ENCODE measurements at regions not wholly inside any gene's neighbourhood (a gene's known extent, or its start where the extent isn't known, plus 50 kb on each side); places are given as distances from the start of the nearest gene placed in this dataset.

- DNase-seq: no peak
Measured at GRCh38 chr20:7178004-7178403, 410.5 kb downstream of the BMP2 start.

DNA sequence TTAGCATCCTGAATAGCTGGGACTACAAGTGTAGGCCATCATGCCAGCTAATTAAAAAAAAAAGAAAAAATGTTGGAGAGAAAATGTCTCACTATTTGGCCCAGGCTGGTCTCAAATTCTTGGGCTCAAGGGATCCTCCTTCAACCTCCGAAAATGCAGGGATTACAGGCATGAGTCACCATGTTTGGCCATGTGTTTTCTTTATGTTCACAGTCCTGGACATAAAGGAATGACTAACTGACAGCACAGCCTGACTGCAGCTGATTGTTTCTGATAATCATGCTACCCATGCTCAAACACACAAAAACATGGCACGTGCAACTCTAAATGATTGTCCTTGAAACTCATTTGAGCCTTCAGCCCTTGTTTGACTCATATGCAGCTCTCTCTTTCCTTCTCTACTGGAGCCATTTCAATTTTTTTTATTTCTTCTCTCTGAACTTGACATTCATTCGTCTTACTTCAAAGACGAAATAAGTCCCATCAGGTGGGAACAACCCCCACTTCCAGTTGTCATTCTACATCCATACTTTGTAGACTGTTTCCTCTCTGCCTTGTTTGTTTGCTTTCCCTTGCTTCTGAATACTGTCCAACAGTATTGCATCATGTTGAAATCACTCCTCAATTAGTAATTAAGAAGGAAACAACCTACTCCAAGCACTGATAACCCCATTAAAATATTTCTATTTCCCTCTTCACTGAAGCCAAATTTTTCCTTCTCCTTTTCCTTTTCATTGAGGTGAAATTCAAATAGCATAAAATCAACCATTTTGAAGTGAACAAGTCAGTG, 413.0 kb downstream of the BMP2 start:
- no peak for DNase-seq

DNA sequence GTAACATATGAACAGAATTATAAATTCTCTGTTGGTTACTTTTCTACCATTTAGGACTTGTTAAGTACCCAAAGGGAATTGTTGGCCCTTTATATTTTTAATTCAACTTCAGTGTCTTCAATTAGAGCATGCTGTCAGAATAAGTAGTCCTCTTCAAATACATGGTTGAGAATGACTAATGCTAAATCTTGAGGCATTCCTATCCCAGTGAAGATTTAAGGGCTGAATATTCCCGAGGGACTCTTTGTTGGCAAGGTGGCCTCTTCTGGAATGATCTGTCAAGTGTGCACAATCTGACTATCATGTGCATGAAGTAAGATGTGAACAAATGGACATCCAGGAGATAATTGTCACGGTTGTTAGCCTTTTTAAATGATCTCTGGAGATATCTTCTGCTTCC, 421.7 kb downstream of the BMP2 start:
- no peak for DNase-seq

GRCh38 chr20:7193681-7194080, 426.2 kb downstream of the BMP2 start:
- no peak for DNase-seq

GRCh38 chr20:7195704-7196103, 428.2 kb downstream of the BMP2 start:
- DNase-seq: no peak

DNA sequence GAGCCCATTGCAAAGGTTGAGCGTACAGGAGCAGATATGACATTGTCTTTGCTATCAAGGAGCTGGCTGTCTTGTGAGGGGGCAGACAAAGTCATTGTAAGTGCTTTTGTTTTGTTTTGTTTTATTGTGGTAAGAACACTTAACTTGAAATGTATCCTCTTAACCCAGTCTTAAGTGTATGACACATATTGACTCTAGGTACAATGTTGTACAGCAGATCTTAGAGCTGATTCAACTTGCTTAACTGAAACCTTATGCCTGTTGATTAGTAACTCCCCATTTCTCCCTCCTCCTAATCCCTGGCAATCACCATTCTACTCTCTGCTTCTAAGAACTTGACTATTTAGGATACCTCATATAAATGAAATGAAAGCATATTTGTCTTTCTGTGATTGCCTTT, 429.0 kb downstream of the BMP2 start:
- DNase-seq: no peak

DNA sequence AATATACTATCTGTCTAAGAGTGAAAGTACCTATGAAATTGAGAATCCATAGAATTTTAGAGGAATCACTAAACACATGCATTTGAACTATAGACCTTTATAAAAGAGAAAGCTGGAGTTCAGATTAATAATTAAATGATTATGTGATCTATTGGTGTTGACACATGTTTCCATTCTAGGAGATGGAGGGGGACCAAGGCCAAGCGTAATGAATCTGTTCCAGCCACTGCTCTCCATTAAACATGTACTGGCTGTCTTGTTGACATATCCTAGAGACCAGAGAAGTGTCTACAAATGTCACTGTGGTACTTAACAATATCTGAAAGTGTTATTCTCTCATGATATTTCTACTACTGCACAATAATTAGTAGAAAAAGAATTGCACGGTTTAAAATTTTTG, 432.4 kb downstream of the BMP2 start:
- DNase-seq: no peak

DNA sequence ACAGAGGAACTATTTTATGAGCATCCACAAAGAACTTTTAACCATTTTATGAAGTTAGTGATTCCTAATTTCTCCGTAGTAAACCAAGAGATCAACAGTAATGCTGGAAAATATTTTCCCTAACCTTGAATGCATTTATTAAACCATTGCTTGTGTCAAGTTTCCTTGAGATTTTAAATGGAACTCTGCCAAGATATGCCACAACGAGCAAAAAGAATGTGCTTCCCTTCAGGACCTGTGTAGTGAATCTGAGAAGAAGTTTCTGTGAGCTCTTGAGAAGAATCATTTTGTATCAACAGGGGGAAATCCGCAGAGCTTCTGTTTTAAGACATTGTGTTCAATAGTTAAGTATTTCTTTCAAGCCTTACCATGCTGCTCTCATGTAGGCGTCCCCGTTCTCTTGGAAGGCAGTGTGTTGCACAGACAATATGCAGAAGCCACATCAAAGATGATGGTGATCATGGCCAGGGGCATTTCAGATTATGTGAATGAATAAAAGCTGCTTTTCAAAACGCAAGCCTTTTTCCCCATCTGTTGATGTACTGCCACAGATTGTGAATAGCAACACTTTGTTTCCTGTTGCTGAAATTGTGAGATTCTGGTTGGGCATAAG, 439.8 kb downstream of the BMP2 start:
- no peak for DNase-seq

DNA sequence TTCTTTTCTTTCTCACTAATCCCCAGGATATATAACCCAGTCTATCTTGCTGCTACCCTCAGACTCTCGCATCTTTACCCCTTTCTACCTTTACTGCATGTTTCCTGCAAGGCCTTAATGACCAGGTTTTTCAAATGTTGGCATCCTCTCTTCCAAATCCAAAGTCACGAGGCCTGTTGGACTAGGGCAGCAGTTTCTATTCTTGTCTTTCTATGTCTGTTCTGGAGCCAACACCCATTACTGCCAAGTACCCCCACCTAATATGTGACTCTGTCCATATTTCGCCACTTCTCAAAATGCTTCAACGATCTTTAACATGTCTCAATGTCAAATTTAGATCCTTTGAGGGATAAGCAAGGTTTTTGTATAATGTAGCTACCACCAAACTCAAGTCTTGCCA, 443.4 kb downstream of the BMP2 start:
- DNase-seq: no peak

DNA sequence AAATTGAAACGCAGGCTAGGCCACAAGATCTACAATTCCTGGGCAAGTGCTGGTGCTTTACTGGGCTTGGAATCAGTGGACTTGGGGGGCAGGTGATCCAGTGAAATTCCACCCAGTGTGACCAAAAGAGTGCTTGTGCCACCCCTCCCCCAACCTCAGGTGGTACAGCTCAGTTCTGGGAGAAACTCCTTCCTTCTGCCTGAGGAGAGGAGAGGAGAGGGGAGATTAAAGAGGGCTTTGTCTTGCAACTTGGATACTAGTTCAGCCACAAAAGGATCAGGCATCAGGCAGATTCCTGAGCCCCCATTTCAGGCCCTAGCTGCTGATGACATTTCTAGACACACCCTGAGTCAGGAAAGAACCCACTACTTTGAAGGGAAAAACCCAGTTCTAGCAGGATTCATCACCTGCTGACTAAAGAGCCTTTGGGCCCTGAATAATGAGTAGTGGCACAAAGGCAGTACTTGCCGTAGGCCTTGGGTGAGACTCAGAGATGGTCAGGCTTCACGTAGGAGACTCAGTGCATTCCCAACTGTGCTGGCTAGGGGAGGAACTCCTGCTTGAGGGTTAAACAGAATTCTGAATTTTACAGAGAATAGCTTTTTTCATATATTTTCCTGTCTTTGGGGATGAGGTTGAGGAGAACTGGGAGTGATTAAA, 446.7 kb downstream of the BMP2 start:
- DNase-seq: no peak

DNA sequence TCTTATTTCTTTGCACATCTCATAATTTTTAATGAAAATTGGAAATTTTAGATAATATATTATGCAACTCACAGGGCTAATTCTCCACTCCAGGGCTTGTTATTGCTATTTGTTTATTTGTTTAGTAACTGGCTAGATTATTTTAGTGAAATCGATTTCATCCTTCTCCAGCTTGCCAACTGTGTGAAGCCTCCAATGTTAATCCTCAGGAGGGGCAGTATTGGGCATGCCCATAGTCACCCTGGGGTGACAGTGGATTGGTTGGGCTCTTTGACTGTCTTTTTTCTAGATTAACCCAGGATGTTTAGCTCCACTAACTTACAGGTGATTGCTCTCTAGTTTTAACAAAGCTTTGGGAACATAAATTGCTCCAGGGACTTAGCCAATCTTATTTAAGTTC, 450.1 kb downstream of the BMP2 start:
- DNase-seq: no peak

DNA sequence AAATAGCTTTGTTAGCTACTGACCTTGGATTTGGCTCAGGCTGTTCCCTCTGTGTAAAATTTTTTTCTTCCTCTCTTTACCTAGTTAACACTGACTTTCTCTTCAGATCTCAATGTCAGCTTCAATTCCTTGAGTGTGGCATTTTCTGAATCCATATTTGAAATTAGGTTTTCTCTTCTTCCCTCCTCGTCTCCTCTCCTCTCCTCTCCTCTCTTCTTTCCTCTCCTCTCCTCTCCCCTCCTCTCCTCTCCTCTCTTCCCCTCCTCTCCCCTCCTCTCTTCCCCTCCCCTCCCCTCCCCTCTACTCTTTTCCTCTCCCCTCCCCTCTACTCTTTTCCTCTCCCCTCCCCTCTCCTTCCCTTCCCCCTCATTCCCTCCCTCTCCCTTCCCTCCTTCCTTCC, 453.3 kb downstream of the BMP2 start:
- DNase-seq: no peak

- DNase-seq: no peak
Measured at GRCh38 chr20:7226156-7226555, 458.7 kb downstream of the BMP2 start.

- no peak for DNase-seq
Measured at GRCh38 chr20:7231303-7231702, 463.8 kb downstream of the BMP2 start.

- DNase-seq: no peak
Measured at GRCh38 chr20:7232796-7233195, 465.3 kb downstream of the BMP2 start.

DNA sequence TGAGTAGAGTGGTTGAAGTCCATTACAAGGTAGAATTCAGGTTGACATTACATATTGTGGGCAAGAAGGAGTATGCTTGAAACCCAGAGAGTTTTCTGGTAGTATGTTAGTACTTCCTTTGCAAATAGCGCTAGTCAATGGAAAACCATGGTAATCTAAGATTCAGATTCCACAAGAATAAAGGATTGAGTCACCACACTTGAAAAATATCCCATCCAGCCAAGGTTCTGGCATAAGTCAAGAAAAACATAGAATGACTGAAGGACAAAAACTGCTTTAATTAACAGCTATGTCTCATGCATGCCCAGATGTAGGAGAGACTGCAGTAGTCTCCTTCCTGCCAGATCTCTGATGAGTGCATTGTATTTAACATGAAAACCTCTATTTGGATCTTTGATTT, 469.8 kb downstream of the BMP2 start:
- DNase-seq: no peak

DNA sequence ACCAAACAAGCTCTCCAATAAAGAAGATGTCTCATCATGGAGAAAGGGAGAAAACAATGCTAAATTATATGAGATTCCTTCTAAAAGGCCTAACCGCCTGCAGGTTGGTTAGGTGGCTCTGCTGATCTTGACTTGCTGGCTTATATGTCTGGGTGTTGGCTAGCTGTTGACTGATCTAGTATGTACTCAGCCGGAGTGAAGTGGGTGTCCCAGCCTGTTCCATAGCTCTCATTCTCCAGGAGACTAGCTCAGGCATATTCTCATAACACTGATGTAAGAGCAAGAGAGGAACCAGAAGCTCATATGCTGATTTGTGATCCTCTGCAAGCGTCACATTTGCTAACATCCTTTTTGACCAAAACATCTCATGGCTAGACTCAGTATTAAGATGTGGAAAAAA, 473.0 kb downstream of the BMP2 start:
- DNase-seq: no peak

GRCh38 chr20:7248281-7249201, 481.1 kb downstream of the BMP2 start:
- DNase-seq: no peak

GRCh38 chr20:7250337-7250736, 482.9 kb downstream of the BMP2 start:
- DNase-seq: no peak

DNA sequence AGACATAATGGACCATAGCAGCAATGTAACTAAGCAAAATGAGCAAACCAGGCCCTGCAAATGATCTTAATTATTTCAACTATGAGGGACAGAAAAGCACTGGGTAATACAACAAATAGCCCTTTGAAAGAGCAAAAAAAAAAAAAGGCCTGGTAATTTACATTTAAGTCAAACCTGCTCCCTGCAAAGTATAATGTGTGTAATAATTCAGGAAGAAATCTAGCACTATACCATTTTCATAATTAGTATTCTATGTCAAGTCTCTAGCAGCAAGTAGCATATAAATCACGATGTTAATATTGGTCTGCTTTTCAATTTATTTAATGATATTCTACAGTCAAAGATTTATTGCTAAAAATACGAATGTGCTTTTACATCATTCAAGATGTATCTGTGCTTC, 489.6 kb downstream of the BMP2 start:
- no peak for DNase-seq

DNA sequence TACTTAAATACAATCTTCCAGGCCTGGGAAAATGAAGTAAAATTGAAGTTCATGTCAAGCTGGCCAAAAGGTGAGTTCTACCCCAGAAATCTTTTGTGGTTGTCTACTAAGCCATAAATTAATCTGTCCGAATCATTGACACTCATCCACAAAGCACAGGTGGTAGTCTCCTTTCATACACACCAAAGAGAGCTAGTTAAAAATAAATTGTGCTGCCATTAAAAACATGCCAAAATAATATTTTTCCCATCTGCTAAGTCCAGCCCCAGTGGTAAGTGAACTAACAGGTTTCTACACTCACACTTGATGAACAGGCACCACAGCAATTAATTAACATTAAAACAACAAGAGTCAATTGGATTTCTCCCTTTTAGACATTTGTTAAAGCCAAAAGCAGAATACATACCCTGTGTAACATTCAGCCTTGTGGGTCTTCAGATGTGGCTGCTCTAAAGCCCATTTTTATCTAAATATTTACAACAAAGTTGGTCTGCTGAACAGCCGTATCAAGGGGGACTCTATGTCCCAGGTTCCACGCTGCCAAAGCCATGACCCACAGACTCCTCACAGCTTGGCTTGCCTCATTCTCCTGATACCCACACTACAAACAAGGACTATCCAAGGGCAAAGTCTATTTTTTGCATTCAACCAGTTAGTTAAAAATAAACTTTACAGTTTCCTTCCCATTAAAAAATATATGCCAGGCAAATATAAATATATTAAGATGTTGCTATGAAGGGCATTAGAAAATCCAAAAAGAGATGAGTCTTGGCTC, 490.4 kb downstream of the BMP2 start:
- DNase-seq: no peak

DNA sequence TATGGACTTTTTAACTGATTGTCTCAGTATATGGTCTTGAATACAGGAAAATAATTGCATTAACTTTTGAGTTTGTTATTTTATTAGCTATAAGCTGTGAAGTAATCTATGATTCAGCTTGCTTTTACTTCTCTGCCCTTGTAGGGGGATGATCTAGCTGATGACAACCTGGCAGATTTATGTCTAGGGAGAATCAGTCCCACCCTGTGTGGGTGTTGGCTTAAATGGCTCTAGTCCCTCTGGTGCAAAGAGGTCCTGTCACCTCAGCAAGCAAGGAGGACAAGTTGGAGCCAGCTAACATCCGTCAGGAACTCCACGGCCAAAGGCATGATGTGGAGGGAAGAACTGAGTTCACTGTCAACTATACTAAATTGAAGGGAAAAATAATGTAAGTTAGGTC, 495.3 kb downstream of the BMP2 start:
- DNase-seq: no peak

All from CD4-positive, alpha-beta T cell treated with Interleukin-4 for 1 hour (primary cell).